Suprapubic skin (tissue), 4 donors: ENCODE measurements at regions not wholly inside any gene's neighbourhood (a gene's known extent, or its start where the extent isn't known, plus 50 kb on each side); places are given as distances from the start of the nearest gene placed in this dataset.

Source experiments
- DNase-seq, 2 donors: peaks; one replicate each; pipeline ENCODE4 v3.0.0-alpha.2; 2019; ENCODE audit warnings: low spot score in 2 of 2
- H3K27ac ChIP-seq: fragments of 200-600 bp; sonication (generic); one replicate; pipeline ENCODE4 v1.5.1; 2019
- H3K27me3 ChIP-seq: fragments of 200-600 bp; sonication (generic); one replicate; pipeline ENCODE4 v1.5.1; 2019
- H3K36me3 ChIP-seq: fragments of 200-600 bp; sonication (generic); one replicate; pipeline ENCODE4 v1.5.1; 2019
- H3K4me1 ChIP-seq: fragments of 200-600 bp; sonication (generic); one replicate; pipeline ENCODE4 v1.5.1; 2019
- H3K4me3 ChIP-seq: fragments of 200-600 bp; sonication (generic); one replicate; pipeline ENCODE4 v1.5.1; 2019; ENCODE audit warnings: mild to moderate bottlenecking
- H3K9me3 ChIP-seq: fragments of 200-600 bp; sonication (generic); one replicate; pipeline ENCODE4 v1.5.1; 2019
- EP300 ChIP-seq: sonication (generic); formaldehyde crosslinking; IDR thresholded peaks from one replicate; pipeline ENCODE4 v1.6.1; 2017; ENCODE audit warnings: antibody characterized with exemption
- POLR2A ChIP-seq, 2 donors: fragments of 450-650 bp; IDR thresholded peaks; one replicate each; pipeline ENCODE4 v1.6.1; 2017; ENCODE audit warnings: antibody characterized with exemption in 2 of 2, mild to moderate bottlenecking in 2 of 2, moderate library complexity in 2 of 2
- POLR2AphosphoS5 ChIP-seq, 3 donors: sonication (generic); formaldehyde crosslinking; IDR thresholded peaks; one replicate each; pipeline ENCODE4 v1.6.1; 2017; ENCODE audit warnings: antibody characterized with exemption in 3 of 3
- WGBS: methylation state at CpG from one replicate; pipeline ENCODE4 v1.1.5; 2018; 5-methylcytosine and 5-hydroxymethylcytosine counted together
- TF ChIP-seq, protein P1 (sequence below), 2 donors: fragments of 200-600 bp in 1 of 2; fragments of 450-650 bp in 1 of 2; sonication (generic) in 1 of 2; IDR thresholded peaks; one replicate each; pipeline ENCODE4 v1.5.1; 2016 to 2019; ENCODE audit warnings: antibody characterized with exemption in 2 of 2, mild to moderate bottlenecking in 1 of 2, moderate library complexity in 1 of 2

DNA sequence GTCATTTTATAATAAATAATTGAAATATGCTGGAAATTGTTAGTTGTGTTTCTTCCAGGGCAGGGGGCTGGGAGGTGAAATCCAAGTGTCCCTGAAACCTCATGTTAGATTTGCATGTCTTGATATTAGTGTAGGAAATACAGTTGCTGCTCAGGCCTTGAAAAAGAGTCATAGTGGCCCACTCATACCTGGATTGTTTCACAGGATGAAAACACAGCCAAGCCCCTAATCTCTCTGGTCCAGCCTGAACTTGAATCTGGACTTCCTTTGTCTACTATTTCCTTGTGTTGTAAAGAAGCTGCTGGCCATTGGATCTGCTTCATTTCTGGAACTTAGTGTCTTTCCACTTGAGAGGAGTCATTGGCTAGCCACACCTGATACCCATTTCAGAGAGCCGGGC is 108.8 kb upstream of the JARID2 start:
- H3K27me3 ChIP-seq, result no peaks in the 10 kb centered on the region
- H3K27ac ChIP-seq, result no peak overlapping the region
- no peak for DNase-seq
- WGBS, result 100% methylated on average over 1 of the region's 1 CpG
- H3K9me3 ChIP-seq, result no peaks in the 10 kb centered on the region
- TF ChIP-seq, protein P1, sequence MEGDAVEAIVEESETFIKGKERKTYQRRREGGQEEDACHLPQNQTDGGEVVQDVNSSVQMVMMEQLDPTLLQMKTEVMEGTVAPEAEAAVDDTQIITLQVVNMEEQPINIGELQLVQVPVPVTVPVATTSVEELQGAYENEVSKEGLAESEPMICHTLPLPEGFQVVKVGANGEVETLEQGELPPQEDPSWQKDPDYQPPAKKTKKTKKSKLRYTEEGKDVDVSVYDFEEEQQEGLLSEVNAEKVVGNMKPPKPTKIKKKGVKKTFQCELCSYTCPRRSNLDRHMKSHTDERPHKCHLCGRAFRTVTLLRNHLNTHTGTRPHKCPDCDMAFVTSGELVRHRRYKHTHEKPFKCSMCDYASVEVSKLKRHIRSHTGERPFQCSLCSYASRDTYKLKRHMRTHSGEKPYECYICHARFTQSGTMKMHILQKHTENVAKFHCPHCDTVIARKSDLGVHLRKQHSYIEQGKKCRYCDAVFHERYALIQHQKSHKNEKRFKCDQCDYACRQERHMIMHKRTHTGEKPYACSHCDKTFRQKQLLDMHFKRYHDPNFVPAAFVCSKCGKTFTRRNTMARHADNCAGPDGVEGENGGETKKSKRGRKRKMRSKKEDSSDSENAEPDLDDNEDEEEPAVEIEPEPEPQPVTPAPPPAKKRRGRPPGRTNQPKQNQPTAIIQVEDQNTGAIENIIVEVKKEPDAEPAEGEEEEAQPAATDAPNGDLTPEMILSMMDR (IDR thresholded peaks at IDR 0.05), result no peak
- TF ChIP-seq EP300 (no peak), POLR2AphosphoS5 (IDR thresholded peaks at IDR 0.05) (no peak), POLR2A (IDR thresholded peaks at IDR 0.05) (no peak)
- no peak overlapping the region for H3K4me3 ChIP-seq
- no peaks in the 10 kb centered on the region for H3K36me3 ChIP-seq
- H3K4me1 ChIP-seq, result peaks cover 7% of the 10 kb centered on the region

DNA sequence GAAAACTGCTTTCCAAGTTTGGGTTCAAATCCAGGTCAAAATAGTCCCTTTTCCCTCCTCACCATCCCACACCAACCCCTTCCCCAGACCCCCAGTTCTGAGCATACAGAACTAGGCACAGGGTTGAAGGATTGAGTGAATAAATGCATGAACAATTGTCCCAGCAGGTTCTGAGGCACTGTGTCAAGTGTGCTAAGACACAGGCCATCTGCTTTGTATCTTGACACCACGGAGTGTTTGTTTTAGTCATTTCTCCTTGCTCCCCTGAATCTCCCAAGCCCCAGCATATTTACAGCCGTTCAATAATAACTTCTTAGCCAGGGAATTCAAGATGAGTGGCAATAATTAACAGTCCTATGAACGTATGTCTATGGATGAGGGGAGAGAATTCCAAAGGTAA is 102.8 kb upstream of the JARID2 start:
- TF ChIP-seq, protein P1 (IDR thresholded peaks at IDR 0.05), result no peak
- TF ChIP-seq POLR2A (IDR thresholded peaks at IDR 0.05), result no peak
- no peak for TF ChIP-seq POLR2AphosphoS5 (IDR thresholded peaks at IDR 0.05)
- no peak for TF ChIP-seq EP300
- 69% methylated on average over 3 of the region's 3 CpGs for WGBS
- Histone ChIP-seq H3K27me3 (no peaks in the 10 kb centered on the region), H3K27ac (no peak overlapping the region), H3K36me3 (no peaks in the 10 kb centered on the region), H3K4me1 (peaks cover 4% of the 10 kb centered on the region), H3K9me3 (no peaks in the 10 kb centered on the region), H3K4me3 (no peak overlapping the region)
- no peak for DNase-seq

DNA sequence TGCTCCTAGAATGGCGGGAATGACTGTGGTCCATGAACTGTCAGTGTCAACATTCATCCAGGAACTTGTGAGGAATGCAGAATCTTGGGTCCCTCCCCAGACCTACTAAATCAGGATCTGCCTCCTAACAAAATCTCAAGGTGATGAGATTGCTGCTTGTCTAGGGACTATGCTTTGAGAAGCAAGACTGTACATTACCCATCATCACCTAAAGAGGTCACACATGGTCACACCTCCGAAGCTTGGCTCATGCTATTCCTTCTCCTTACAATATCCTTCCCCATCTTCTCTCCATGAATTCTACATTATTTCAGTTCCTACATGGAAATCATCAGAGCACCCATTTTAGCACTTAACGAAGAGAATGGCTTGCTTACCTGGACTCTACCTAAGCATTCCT is 102.3 kb upstream of the JARID2 start:
- 93% methylated on average over 3 of the region's 3 CpGs for WGBS
- peaks cover 6% of the 10 kb centered on the region for H3K4me1 ChIP-seq

DNA sequence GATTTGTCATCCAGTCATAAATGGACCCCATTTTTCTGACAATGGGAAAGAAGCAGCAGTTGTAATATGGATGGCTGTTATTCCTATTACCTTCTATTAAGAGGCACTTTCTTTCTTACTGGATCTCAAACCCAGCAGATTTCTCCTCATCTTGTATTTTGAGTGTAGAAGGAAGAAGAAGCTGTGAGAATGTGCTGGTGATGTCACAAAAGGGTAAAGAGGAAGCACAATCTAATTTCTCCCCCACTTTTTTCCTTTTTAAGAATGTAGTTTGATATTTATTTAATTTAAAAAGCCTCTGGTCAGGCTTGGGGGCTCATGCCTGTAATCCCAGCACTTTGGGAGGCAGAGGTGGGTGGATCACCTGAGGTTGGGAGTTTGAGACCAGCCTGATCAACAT is 100.0 kb upstream of the JARID2 start:
- H3K9me3 ChIP-seq, result no peaks in the 10 kb centered on the region
- H3K4me3 ChIP-seq, result no peak overlapping the region
- TF ChIP-seq EP300 (no peak), POLR2AphosphoS5 (IDR thresholded peaks at IDR 0.05) (no peak), POLR2A (IDR thresholded peaks at IDR 0.05) (no peak)
- TF ChIP-seq, protein P1 (IDR thresholded peaks at IDR 0.05), result no peak
- no peak for DNase-seq
- H3K27me3 ChIP-seq, result no peaks in the 10 kb centered on the region
- H3K4me1 ChIP-seq, result peaks cover 6% of the 10 kb centered on the region
- H3K36me3 ChIP-seq, result no peaks in the 10 kb centered on the region
- no peak overlapping the region for H3K27ac ChIP-seq

More for the DNA sequence above, 102.3 kb upstream of the JARID2 start:
- no peak overlapping the region for H3K27ac ChIP-seq
- TF ChIP-seq EP300 (no peak), POLR2A (IDR thresholded peaks at IDR 0.05) (no peak), POLR2AphosphoS5 (IDR thresholded peaks at IDR 0.05) (no peak)
- TF ChIP-seq, protein P1 (IDR thresholded peaks at IDR 0.05), result no peak
- H3K4me3 ChIP-seq, result no peak overlapping the region
- no peaks in the 10 kb centered on the region for H3K27me3 ChIP-seq
- DNase-seq, result no peak
- H3K9me3 ChIP-seq, result no peaks in the 10 kb centered on the region
- H3K36me3 ChIP-seq, result no peaks in the 10 kb centered on the region

DNA sequence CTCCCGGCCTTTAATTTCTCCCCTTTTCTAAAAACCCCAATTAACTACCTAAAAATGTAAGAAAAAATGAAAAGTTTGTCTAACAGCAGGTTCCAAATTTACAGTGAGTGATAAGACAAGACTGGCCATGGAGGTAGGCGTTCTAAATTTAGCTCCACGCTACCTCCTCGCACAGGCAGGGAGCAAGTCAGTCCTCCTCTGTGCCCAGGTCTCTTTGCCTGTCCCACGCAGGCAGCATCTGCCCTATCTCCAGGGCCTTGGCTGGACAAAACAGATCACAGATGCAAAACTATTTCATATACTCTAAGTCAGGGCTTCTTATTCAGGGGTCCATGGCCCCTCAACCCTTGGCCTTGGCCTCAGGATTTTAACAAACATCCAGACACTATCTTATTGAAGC is 98.0 kb upstream of the JARID2 start:
- 91% methylated on average over 5 of the region's 5 CpGs for WGBS
- DNase-seq, result no peak
- no peak for TF ChIP-seq POLR2A (IDR thresholded peaks at IDR 0.05)
- TF ChIP-seq POLR2AphosphoS5 (IDR thresholded peaks at IDR 0.05), result no peak
- TF ChIP-seq, protein P1 (IDR thresholded peaks at IDR 0.05), result no peak
- TF ChIP-seq EP300, result no peak
- Histone ChIP-seq H3K36me3 (no peaks in the 10 kb centered on the region), H3K27me3 (no peaks in the 10 kb centered on the region), H3K4me1 (peaks cover 6% of the 10 kb centered on the region), H3K27ac (no peak overlapping the region), H3K9me3 (no peaks in the 10 kb centered on the region), H3K4me3 (no peak overlapping the region)
